ENCODE measurements at regions not wholly inside any gene's neighbourhood (a gene's known extent, or its start where the extent isn't known, plus 50 kb on each side); places are given as distances from the start of the nearest gene placed in this dataset.
"Not testable (repeated sequence)": the region's sequence is repeated elsewhere in the genome, so short reads cannot be mapped to it uniquely, and the experiment has no call there.

DNA sequence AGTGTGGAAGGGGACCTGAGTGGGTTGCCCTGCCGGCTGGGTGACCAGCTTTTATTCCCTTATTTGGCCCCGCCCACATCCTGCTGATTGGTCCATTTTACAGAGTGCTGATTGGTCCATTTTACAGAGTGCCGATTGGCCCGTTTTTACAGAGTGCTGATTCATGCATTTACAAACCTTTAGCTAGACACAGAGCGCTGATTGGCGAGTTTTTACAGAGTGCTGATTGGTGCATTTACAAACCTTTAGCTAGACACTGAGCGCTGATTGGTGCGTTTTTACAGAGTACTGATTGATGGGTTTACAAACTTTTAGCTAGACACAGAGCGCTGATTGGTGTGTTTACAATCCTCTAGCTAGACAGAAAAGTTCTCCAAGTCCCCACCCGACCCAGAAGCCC lies 245.0 kb downstream of the MAT2B start:
- not testable (repeated sequence) for DNase-seq; H3K9me3 Mint-ChIP-seq; H3K4me1 Mint-ChIP-seq (ENCODE audit: low read depth in 2 of 2); ATAC-seq (replicated peaks); H3K4me3 Mint-ChIP-seq; H3K27ac Mint-ChIP-seq; H3K27me3 Mint-ChIP-seq; H3K36me3 Mint-ChIP-seq (ENCODE audit: insufficient read depth)

DNA sequence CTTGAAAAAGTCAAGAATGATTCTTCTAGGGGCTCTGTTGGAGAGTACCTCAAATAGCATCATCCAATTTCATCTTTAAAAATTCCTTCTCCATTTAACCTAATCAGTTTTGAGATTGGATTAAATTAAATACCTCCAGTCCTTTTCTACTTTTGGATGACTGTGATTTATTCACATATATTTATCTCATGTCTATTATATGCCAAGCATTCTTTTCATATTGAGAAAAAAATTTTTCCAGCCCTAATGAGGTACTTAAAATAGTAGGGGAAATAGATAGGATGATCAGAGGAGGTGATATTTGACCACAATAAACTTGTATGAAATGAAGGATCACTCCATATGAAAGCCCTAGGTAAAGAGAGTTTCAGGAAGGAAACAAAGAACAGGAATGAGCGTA lies 250.1 kb downstream of the MAT2B start:
- ATAC-seq (replicated peaks) (no peak), DNase-seq (no peak)
- Mint-ChIP-seq H3K27me3 (no peaks in the 10 kb centered on the region), H3K36me3 (ENCODE audit: insufficient read depth) (peaks cover 5% of the 10 kb centered on the region), H3K9me3 (peaks cover 7 to 10% of the 10 kb centered on the region in 2 donors), H3K27ac (no peak overlapping the region), H3K4me3 (no peak overlapping the region), H3K4me1 (ENCODE audit: low read depth in 2 of 2) (peaks cover 0 to 8% of the 10 kb centered on the region in 2 donors)

DNA sequence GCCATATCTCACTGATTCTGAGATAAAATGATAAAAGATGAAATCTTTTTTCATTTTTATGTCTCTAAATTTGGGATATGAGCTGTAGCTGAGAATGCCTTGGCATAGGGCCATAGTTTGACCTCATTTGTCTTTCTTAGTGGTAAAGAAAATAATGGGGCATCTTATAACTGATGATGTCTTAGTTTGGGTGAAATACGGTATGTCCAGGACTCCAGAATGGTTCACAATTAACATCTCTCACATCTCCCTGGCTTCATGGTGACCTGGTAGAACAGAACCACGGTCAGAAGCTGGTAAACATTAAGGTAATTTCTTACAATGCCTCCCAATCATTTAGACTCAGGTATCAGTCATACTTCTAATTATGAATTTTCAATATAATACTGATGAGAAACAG lies 250.8 kb downstream of the MAT2B start:
- no peak overlapping the region for H3K27ac Mint-ChIP-seq
- H3K4me3 Mint-ChIP-seq: no peak overlapping the region
- H3K27me3 Mint-ChIP-seq: no peaks in the 10 kb centered on the region
- DNase-seq (no peak), ATAC-seq (replicated peaks) (no peak)
- H3K9me3 Mint-ChIP-seq: peaks cover 7 to 8% of the 10 kb centered on the region in 2 donors
- H3K4me1 Mint-ChIP-seq (ENCODE audit: low read depth in 2 of 2): peaks cover 0 to 8% of the 10 kb centered on the region in 2 donors
- H3K36me3 Mint-ChIP-seq (ENCODE audit: insufficient read depth): peaks cover 5% of the 10 kb centered on the region

- Mint-ChIP-seq H3K27ac (peak overlapping the region in 1 of 2 donors; percentile 91), H3K4me1 (ENCODE audit: low read depth in 2 of 2) (peaks cover 0 to 8% of the 10 kb centered on the region in 2 donors), H3K27me3 (no peaks in the 10 kb centered on the region), H3K36me3 (ENCODE audit: insufficient read depth) (peaks cover 5% of the 10 kb centered on the region), H3K4me3 (peak overlapping the region in 1 of 2 donors; percentile 70), H3K9me3 (peaks cover 7 to 12% of the 10 kb centered on the region in 2 donors)
- peak; percentile 95 for ATAC-seq (replicated peaks)
- peak in 2 of 3 experiments; percentile 15 to 18 for DNase-seq
These were observed 251.9 kb downstream of the MAT2B start for GRCh38 chr5:163757344-163757743.

DNA sequence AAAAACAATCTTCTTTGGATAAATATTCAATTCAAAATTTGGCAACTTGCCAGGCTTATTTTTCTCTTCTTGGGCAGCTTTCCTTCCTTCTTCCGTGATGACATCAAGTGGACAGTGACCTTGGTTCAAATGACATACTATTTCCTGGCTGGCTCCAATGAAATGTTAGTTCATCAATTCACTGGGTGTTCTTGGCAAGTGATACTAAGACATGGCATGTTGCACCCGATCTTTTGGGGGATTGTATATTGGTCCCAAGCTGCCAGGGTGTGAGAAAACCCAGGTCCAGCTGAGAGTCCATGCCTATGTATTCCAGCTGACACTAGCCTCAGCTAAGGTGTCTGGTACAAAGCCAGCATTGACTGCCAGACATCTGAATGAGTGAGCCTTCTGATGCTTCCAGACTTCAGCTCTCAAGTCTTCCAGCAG lies 252.9 kb downstream of the MAT2B start:
- peaks cover 7 to 12% of the 10 kb centered on the region in 2 donors for H3K9me3 Mint-ChIP-seq
- H3K4me3 Mint-ChIP-seq: no peak overlapping the region

DNA sequence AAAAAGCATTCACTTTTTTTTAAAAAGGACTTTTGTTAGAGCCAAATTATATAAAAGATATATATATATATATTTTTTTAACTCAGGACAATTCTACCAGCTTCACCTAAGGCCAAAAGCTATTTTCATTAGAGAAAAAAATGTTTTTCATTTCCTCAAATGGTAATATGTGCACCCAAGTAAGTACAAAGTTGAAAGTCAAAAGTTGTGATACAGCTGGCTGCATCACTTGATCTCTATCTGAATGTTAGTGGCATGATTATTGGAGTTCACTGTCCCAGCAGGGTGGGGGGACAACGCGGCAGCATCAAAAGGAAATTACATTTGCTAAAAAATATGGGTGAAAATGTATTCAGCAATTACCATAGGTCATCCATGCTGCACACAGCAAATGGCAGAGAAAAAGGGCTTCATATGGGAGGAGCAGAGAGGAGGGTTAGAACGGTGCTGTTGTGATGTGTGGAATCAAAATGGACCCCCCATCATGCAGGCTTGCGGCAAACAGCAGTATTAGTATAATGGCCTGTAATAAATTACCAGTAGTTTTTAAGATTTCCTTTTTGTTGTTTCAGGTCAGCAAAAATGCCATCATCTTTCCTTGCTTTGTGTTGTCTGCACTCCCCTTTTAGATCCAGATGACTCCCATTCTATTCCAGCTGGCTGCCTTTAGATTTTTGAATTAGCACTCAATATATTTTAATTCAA lies 253.7 kb downstream of the MAT2B start:
- Mint-ChIP-seq H3K4me3 (no peak overlapping the region), H3K4me1 (ENCODE audit: low read depth in 2 of 2) (peaks cover 0 to 8% of the 10 kb centered on the region in 2 donors), H3K27ac (no peak overlapping the region), H3K36me3 (ENCODE audit: insufficient read depth) (peaks cover 5% of the 10 kb centered on the region), H3K9me3 (peaks cover 7 to 12% of the 10 kb centered on the region in 2 donors), H3K27me3 (no peaks in the 10 kb centered on the region)
- ATAC-seq (replicated peaks): no peak
- no peak for DNase-seq

More for the DNA sequence above, 252.9 kb downstream of the MAT2B start:
- DNase-seq: no peak
- H3K27ac Mint-ChIP-seq: peak overlapping the region in 1 of 2 donors; percentile 91
- H3K27me3 Mint-ChIP-seq: no peaks in the 10 kb centered on the region
- H3K4me1 Mint-ChIP-seq (ENCODE audit: low read depth in 2 of 2): peaks cover 0 to 8% of the 10 kb centered on the region in 2 donors
- ATAC-seq (replicated peaks): no peak
- peaks cover 5% of the 10 kb centered on the region for H3K36me3 Mint-ChIP-seq (ENCODE audit: insufficient read depth)

DNA sequence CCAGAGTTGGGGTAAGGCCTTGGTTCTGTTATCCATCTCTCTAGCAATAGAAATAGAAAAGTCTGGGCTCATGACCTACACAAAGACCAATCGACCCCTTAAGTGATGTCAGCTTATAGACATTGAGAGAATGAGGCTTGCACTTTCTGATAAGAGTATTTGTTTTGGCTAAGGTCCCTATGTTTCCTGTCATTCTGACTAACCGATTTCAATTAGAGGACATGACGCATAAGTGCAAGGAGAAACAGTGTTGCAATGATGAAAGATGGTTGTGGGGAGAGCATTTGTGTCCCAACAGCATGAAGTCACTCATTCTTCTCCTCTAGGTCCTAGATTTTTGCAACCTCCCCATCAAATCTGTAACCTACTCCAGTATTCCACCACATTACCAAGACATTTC lies 255.1 kb downstream of the MAT2B start:
- Mint-ChIP-seq H3K4me1 (ENCODE audit: low read depth in 2 of 2) (peaks cover 0 to 8% of the 10 kb centered on the region in 2 donors), H3K27me3 (no peaks in the 10 kb centered on the region), H3K27ac (no peak overlapping the region)

GRCh38 chr5:163766936-163767670 lies 261.7 kb downstream of the MAT2B start:
- no peak for ATAC-seq (replicated peaks)
- H3K27me3 Mint-ChIP-seq: no peaks in the 10 kb centered on the region
- peaks cover 0 to 4% of the 10 kb centered on the region in 2 donors for H3K9me3 Mint-ChIP-seq
- H3K4me1 Mint-ChIP-seq (ENCODE audit: low read depth in 2 of 2): no peaks in the 10 kb centered on the region
- no peak for DNase-seq
- H3K4me3 Mint-ChIP-seq: no peak overlapping the region
- H3K36me3 Mint-ChIP-seq (ENCODE audit: insufficient read depth): no peaks in the 10 kb centered on the region
- no peak overlapping the region for H3K27ac Mint-ChIP-seq

More for the DNA sequence above, 255.1 kb downstream of the MAT2B start:
- H3K9me3 Mint-ChIP-seq: peaks cover 0 to 8% of the 10 kb centered on the region in 2 donors
- no peak overlapping the region for H3K4me3 Mint-ChIP-seq
- no peak for DNase-seq
- peaks cover 5% of the 10 kb centered on the region for H3K36me3 Mint-ChIP-seq (ENCODE audit: insufficient read depth)
- no peak for ATAC-seq (replicated peaks)

GRCh38 chr5:163770625-163771024 lies 265.2 kb downstream of the MAT2B start:
- no peaks in the 10 kb centered on the region for H3K27me3 Mint-ChIP-seq
- no peak overlapping the region for H3K4me3 Mint-ChIP-seq
- H3K4me1 Mint-ChIP-seq (ENCODE audit: low read depth in 2 of 2): no peaks in the 10 kb centered on the region
- peaks cover 3 to 7% of the 10 kb centered on the region in 2 donors for H3K9me3 Mint-ChIP-seq
- H3K27ac Mint-ChIP-seq: no peak overlapping the region
- DNase-seq (no peak), ATAC-seq (replicated peaks) (no peak)
- H3K36me3 Mint-ChIP-seq (ENCODE audit: insufficient read depth): no peaks in the 10 kb centered on the region

GRCh38 chr5:163772241-163772640 lies 266.8 kb downstream of the MAT2B start:
- ATAC-seq (replicated peaks) (no peak), DNase-seq (no peak)
- Mint-ChIP-seq H3K4me1 (ENCODE audit: low read depth in 2 of 2) (no peaks in the 10 kb centered on the region), H3K4me3 (no peak overlapping the region), H3K27ac (no peak overlapping the region), H3K36me3 (ENCODE audit: insufficient read depth) (no peaks in the 10 kb centered on the region), H3K9me3 (peaks cover 3 to 7% of the 10 kb centered on the region in 2 donors), H3K27me3 (no peaks in the 10 kb centered on the region)

GRCh38 chr5:163772644-163773043 lies 267.2 kb downstream of the MAT2B start:
- Mint-ChIP-seq H3K9me3 (peaks cover 3 to 7% of the 10 kb centered on the region in 2 donors), H3K36me3 (ENCODE audit: insufficient read depth) (no peaks in the 10 kb centered on the region), H3K4me3 (no peak overlapping the region), H3K4me1 (ENCODE audit: low read depth in 2 of 2) (no peaks in the 10 kb centered on the region), H3K27me3 (no peaks in the 10 kb centered on the region), H3K27ac (no peak overlapping the region)
- no peak for DNase-seq
- ATAC-seq (replicated peaks): no peak

DNA sequence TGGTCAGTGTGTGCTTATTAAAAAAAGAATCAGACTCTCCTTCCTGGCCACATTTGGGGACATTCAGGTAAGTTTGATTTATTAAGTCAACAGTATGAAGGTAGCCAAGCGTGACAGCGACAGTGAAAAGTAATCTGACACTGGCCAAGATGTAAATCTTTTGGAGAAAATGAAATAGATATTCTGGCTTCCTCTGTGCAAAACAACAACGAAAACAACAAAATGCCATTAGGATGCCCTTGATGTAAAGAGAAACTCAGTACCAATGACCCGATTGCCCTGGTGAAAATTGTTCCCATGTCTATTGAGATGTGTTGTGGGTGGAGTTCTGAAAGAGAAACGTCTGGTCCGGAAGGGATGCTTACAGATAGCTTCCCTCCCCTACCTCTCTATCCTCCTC lies 267.8 kb downstream of the MAT2B start:
- no peak overlapping the region for H3K4me3 Mint-ChIP-seq
- H3K36me3 Mint-ChIP-seq (ENCODE audit: insufficient read depth): no peaks in the 10 kb centered on the region
- no peak for ATAC-seq (replicated peaks)
- H3K27ac Mint-ChIP-seq: no peak overlapping the region
- peaks cover 3 to 7% of the 10 kb centered on the region in 2 donors for H3K9me3 Mint-ChIP-seq
- no peaks in the 10 kb centered on the region for H3K27me3 Mint-ChIP-seq
- no peak for DNase-seq
- H3K4me1 Mint-ChIP-seq (ENCODE audit: low read depth in 2 of 2): no peaks in the 10 kb centered on the region

DNA sequence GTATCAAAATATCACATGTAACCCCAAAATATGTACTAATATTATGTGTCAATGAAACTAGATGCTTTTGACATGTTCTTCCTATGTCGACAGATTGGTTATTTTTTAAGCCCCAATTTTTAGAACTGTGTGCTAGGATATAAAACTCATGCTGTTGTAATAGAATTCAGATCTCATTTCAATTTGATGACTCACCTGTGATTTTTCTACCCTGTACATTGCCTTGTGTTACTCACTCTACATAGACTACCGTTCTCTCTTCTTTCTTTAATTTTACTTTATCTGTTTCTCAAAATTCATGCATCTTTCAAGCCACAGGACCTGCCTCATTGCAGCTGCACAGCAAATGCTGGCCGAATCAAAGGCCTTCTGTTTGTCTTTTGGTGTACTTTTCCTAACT lies 284.5 kb downstream of the MAT2B start:
- H3K36me3 Mint-ChIP-seq (ENCODE audit: insufficient read depth): no peaks in the 10 kb centered on the region
- ATAC-seq (replicated peaks) (no peak), DNase-seq (no peak)
- H3K4me3 Mint-ChIP-seq: no peak overlapping the region
- no peaks in the 10 kb centered on the region for H3K4me1 Mint-ChIP-seq (ENCODE audit: low read depth in 2 of 2)
- H3K9me3 Mint-ChIP-seq: peaks cover 6 to 11% of the 10 kb centered on the region in 2 donors
- H3K27ac Mint-ChIP-seq: no peak overlapping the region
- no peaks in the 10 kb centered on the region for H3K27me3 Mint-ChIP-seq

- ATAC-seq (replicated peaks) (no peak), DNase-seq (no peak)
- no peak overlapping the region for H3K4me3 Mint-ChIP-seq
- H3K27me3 Mint-ChIP-seq: no peaks in the 10 kb centered on the region
- H3K36me3 Mint-ChIP-seq (ENCODE audit: insufficient read depth): no peaks in the 10 kb centered on the region
- H3K27ac Mint-ChIP-seq: no peak overlapping the region
- peaks cover 6 to 11% of the 10 kb centered on the region in 2 donors for H3K9me3 Mint-ChIP-seq
- no peaks in the 10 kb centered on the region for H3K4me1 Mint-ChIP-seq (ENCODE audit: low read depth in 2 of 2)
These were observed 285.1 kb downstream of the MAT2B start for GRCh38 chr5:163790497-163790896.

Data from effector memory CD8-positive, alpha-beta T cell (primary cell).